AG08396 (cell line): ENCODE measurements at regions not wholly inside any gene's neighbourhood (a gene's known extent, or its start where the extent isn't known, plus 50 kb on each side); places are given as distances from the start of the nearest gene placed in this dataset.
A peak's percentile ranks its signal among the peaks of the same experiment; 100 is the strongest.
"Not testable (repeated sequence)": the region's sequence is repeated elsewhere in the genome, so short reads cannot be mapped to it uniquely, and the experiment has no call there.

Experiments
- DNase-seq: peaks from one replicate; pipeline ENCODE4 v3.0.0; 2012; ENCODE audit warnings: low spot score, mixed read lengths

- no peak for DNase-seq
Observed at GRCh38 chr10:64023926-64024470, 502.8 kb downstream of the REEP3 start.

- DNase-seq: no peak
Observed at GRCh38 chr10:64033711-64034110, 512.5 kb downstream of the REEP3 start.

GRCh38 chr10:64036321-64036930 is 515.2 kb downstream of the REEP3 start:
- no peak for DNase-seq

- DNase-seq: no peak
Observed at GRCh38 chr10:64037071-64037661, 516.0 kb downstream of the REEP3 start.

GRCh38 chr10:64038107-64038506 is 516.9 kb downstream of the REEP3 start:
- no peak for DNase-seq

GRCh38 chr10:64039198-64039597 is 518.0 kb downstream of the REEP3 start:
- no peak for DNase-seq

GRCh38 chr10:64040781-64041180 is 519.6 kb downstream of the REEP3 start:
- DNase-seq: no peak

- DNase-seq: peak; percentile 78
Observed at GRCh38 chr10:64041185-64041988, 520.2 kb downstream of the REEP3 start.

GRCh38 chr10:64041989-64042490 is 520.8 kb downstream of the REEP3 start:
- DNase-seq: no peak

- DNase-seq: no peak
Observed at GRCh38 chr10:64044098-64044497, 522.9 kb downstream of the REEP3 start.

GRCh38 chr10:64044957-64045632 is 523.9 kb downstream of the REEP3 start:
- not testable (repeated sequence) for DNase-seq

GRCh38 chr10:64054392-64054791 is 533.2 kb downstream of the REEP3 start:
- no peak for DNase-seq

GRCh38 chr10:64059884-64060283 is 538.7 kb downstream of the REEP3 start:
- DNase-seq: no peak

GRCh38 chr10:64060389-64060788 is 539.2 kb downstream of the REEP3 start:
- no peak for DNase-seq

GRCh38 chr10:64062793-64063192 is 541.6 kb downstream of the REEP3 start:
- no peak for DNase-seq

GRCh38 chr10:64067009-64067606 is 545.9 kb downstream of the REEP3 start:
- DNase-seq: no peak

GRCh38 chr10:64067859-64068258 is 546.7 kb downstream of the REEP3 start:
- no peak for DNase-seq

- no peak for DNase-seq
Observed at GRCh38 chr10:64070241-64070640, 549.0 kb downstream of the REEP3 start.

GRCh38 chr10:64071218-64071617 is 550.0 kb downstream of the REEP3 start:
- no peak for DNase-seq

- DNase-seq: no peak
Observed at GRCh38 chr10:64075604-64076003, 554.4 kb downstream of the REEP3 start.

GRCh38 chr10:64076322-64076940 is 555.2 kb downstream of the REEP3 start:
- no peak for DNase-seq
